GM19324 (cell line): ENCODE measurements at regions not wholly inside any gene's neighbourhood (a gene's known extent, or its start where the extent isn't known, plus 50 kb on each side); places are given as distances from the start of the nearest gene placed in this dataset.

Experiments used
- ATAC-seq: cut with Tn5 transposase; IDR thresholded peaks from one replicate; pipeline ENCODE4 v1.9.1; 2021; ENCODE audit warnings: mild to moderate bottlenecking, moderate library complexity; ENCODE audit not compliant: unreplicated experiment, low FRiP score

DNA sequence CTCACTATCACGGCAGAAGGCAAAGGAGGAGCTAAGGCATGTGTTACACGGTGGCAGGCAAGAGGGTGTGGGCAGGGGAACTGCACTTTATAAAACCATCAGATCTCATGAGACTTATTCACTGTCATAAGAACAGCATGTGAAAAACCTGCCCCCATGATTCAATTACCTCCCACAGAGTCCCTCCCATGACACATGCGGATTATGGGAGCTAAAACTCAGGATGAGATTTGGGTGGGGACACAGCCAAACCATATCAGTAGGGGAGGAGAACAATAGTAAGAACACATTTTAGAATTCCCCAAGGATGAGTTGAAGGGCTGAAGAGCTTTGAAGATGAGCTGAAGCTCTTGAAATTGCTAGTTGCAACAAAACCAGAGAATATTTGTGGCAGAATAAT lies 287.9 kb downstream of the SMARCA2 start:
- no peak for ATAC-seq

- ATAC-seq, result no peak
Observed at GRCh38 chr9:2307480-2307879, 292.3 kb downstream of the SMARCA2 start.

- ATAC-seq, result no peak
Observed at GRCh38 chr9:2311920-2312319, 296.8 kb downstream of the SMARCA2 start.

DNA sequence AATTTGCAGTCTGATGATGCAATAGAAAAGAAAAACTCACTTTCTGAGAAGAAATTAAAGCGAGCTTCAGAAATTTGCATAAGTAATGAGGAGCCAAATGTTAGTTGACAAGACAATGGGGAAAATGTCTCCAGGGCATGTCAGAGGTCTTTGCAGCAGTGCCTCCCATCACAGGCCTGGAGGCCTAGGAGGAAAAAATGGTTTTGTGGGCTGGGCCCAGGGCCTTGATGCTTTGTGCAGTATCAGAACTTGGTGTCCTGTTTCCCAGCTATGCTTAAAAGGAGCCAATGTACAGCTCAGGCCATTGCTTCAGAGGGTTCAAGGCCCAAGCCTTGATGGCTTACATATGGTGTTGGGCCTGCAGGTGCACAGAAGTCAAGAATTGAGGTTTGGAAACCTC lies 298.4 kb downstream of the SMARCA2 start:
- ATAC-seq, result no peak

GRCh38 chr9:2317591-2317990 lies 302.4 kb downstream of the SMARCA2 start:
- no peak for ATAC-seq

GRCh38 chr9:2319421-2319820 lies 302.2 kb upstream of the VLDLR start:
- no peak for ATAC-seq

- ATAC-seq, result no peak
Observed at GRCh38 chr9:2320114-2320513, 301.5 kb upstream of the VLDLR start.

DNA sequence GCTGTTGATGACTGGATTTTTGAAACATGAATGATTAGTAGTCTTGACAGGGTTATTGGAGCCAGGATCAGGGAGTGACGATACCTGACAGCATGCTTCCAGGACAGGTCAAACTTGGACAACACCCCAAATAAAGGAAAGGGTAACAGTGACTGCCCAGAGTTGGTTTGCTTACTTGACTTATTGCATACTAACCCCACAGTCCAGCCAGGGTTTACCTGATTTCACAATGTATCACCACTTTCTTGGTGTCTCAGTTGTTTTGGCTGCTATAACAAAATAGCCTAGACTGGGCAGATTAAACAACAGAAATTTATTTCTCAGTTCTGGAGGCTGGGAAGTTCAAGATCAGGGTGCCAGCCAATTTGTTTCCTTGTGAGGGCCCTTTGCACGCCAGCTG lies 301.0 kb upstream of the VLDLR start:
- no peak for ATAC-seq

- ATAC-seq, result no peak
Observed at GRCh38 chr9:2321523-2322148, 300.0 kb upstream of the VLDLR start.

- no peak for ATAC-seq
Observed at GRCh38 chr9:2324742-2325141, 296.8 kb upstream of the VLDLR start.

DNA sequence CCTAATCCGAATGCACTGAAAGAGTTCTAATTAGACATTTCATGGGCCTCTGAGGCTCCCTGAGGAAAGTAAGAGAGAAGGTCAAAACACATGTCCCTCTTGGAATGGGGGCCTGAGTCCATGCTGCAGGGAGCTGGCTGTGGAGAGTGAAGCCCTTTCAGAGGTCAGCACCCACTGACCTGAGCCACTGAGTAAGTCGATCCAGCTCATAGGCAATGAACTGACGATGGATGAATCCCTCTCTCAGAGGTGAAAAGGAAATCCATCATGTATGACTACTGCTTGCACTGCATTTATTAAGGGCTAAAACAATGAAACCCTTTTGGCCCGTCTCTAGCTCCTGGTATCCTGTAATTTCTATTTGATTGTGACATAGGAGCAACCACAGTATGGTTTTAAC lies 288.9 kb upstream of the VLDLR start:
- ATAC-seq, result no peak

DNA sequence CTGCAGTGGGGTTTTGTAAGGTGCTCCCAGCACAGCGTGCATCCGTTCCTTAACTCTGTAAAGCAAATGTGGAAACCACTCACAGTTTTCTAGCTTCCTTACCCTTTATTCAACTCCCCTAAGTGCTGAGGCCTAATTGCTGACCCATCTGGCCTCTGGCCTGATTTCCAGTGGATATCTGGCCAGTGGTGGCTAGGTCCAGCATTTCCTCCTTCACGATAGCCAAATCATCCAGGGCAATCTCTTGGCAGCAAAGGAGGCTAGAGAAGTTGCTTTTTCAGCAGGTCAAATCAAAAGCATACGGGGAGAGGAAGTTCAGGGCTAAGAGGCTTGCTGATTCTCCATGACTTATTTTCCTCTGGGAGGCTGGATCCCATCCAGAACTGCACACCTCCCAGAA lies 286.3 kb upstream of the VLDLR start:
- ATAC-seq, result no peak

GRCh38 chr9:2336055-2336454 lies 285.5 kb upstream of the VLDLR start:
- no peak for ATAC-seq

DNA sequence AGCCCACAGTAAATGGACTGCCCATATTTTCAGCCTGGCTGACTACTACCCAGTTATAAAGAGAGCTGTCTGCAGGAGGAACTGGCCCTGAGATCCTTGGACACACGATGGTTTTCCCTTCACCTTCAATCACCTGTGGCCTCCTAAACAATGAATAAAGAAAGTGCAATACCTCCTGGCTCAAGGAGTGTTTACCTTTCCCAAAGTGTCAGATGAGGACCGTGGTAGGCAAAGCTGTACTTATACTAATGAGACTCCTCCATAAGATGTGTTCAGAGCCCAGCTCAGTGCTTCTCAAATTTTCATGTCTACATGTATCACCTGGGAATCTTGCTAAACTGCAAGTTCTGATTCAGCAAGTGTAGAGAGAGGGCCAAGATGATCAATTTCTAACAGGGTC lies 284.5 kb upstream of the VLDLR start:
- no peak for ATAC-seq

DNA sequence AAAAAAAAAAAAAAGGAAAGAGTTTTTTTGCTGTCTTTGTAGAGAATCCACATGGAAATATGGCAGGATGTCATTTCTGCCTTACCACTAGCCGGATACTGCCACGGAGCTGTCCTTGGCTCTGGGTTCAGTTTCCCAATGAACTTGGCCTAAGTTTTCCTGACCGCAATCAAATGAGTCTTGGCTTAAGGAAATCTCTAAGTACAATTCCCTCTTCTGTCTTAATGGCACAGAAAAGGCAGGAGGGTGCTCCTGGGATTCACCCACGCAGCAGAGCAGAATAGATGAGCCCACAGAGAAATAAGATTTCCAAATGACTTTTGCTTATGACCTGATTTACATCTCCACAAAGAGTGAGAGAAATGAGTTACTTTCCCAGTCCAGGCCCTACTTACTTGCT lies 284.0 kb upstream of the VLDLR start:
- no peak for ATAC-seq

DNA sequence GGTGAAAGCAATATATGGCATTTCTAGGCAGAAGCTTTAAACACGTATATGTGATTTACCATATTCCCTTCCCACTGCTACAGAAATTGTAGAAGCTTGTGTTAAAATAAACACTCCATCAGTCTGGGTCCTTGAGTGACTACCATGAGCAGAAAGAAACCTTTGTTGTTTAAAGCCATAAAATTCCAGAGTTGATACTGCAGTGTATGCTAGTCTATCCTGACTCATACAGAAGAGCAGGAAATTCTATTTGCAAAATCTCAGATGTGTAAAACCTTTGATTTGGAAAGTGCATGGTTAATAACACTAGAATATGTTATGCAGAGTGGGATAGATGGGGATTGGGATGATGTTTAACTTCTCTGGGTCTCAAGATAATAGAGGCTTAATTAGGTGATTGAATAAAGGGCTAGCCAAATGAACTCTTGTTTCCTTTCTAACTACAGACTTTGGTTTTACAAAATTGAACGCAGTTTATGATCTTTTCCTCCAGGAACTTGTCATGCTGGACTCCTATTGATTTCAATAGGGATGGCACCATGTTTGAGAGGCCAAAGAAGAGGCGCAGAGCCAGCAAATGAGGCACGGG lies 282.7 kb upstream of the VLDLR start:
- ATAC-seq, result no peak

GRCh38 chr9:2339416-2339815 lies 282.2 kb upstream of the VLDLR start:
- ATAC-seq, result no peak

GRCh38 chr9:2340046-2340760 lies 281.4 kb upstream of the VLDLR start:
- no peak for ATAC-seq

DNA sequence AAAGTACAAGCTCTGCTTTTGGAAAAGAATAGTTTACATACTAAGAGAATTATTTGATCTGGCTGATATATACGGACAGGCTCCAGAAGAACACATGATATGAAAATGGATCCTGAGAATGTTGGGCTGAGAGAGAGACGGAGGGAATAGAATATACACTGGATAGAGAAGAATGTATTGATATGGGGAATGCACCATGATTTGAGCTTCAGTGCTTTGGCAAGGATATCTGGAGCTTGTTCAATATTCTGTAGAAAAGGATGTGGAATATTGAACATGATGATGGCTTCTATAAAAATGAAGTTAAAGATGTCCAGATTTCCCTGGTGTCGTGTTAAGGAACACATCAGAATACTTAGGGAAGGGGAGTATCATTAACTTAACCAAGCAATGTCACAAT lies 280.5 kb upstream of the VLDLR start:
- no peak for ATAC-seq

DNA sequence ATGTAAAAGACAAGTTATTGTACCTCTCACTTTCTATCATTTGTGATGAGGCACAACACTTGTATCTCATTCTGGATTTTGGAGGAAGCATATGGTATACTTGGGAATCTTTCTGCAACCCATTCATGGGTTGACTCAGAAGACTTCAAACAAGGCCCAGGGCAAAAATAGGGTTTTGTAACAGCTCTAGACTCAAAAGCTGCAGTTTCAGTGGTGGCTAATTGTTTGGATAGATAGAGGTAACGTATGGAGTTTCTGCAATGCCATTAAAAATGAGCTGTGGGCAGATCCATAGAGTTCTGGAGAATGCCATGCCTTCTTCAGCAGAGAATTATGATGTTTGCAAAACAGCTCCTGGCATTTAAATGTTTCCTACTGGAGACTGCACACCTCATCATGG lies 279.6 kb upstream of the VLDLR start:
- ATAC-seq, result no peak

GRCh38 chr9:2343756-2344155 lies 277.8 kb upstream of the VLDLR start:
- no peak for ATAC-seq

DNA sequence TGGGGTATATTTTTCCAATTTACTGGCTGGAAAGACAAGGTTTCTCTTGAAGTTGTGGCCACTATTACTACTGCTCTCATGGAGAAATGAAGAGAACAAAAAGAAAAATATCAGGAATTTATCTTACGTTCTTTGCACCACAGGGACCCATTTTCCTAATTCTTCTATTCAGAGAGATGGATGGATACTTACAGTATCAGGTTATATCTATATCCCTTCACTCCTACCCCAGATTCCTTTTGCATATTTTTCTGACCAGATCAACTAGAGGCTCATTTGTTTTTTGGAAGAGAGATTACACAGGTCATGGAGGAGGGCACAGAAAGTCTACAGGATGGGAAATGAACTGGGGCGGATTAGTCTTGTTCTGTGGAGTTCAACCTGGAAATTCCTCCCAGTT lies 277.2 kb upstream of the VLDLR start:
- ATAC-seq, result no peak
